ENCODE measurements at regions not wholly inside any gene's neighbourhood (a gene's known extent, or its start where the extent isn't known, plus 50 kb on each side); places are given as distances from the start of the nearest gene placed in this dataset.

- DNase-seq (ENCODE audit: low read depth in 3 of 3, low spot score in 1 of 3), result no peak
Observed at GRCh38 chr5:2453781-2454180, 297.7 kb downstream of the IRX2 start.

GRCh38 chr5:2451100-2451499, 300.4 kb downstream of the IRX2 start:
- DNase-seq (ENCODE audit: low read depth in 3 of 3, low spot score in 1 of 3), result no peak

GRCh38 chr5:2442496-2443354, 308.8 kb downstream of the IRX2 start:
- DNase-seq (ENCODE audit: low read depth in 3 of 3, low spot score in 1 of 3), result no peak

GRCh38 chr5:2441495-2442180, 309.8 kb downstream of the IRX2 start:
- no peak for DNase-seq (ENCODE audit: low read depth in 3 of 3, low spot score in 1 of 3)

GRCh38 chr5:2439608-2440007, 311.9 kb downstream of the IRX2 start:
- DNase-seq (ENCODE audit: low read depth in 3 of 3, low spot score in 1 of 3), result no peak

- no peak for DNase-seq (ENCODE audit: low read depth in 3 of 3, low spot score in 1 of 3)
Observed at GRCh38 chr5:2433086-2433485, 318.4 kb downstream of the IRX2 start.

- DNase-seq (ENCODE audit: low read depth in 3 of 3, low spot score in 1 of 3), result no peak
Observed at GRCh38 chr5:2432076-2432920, 319.2 kb downstream of the IRX2 start.

- DNase-seq (ENCODE audit: low read depth in 3 of 3, low spot score in 1 of 3), result no peak
Observed at GRCh38 chr5:2430606-2431005, 320.9 kb downstream of the IRX2 start.

- no peak for DNase-seq (ENCODE audit: low read depth in 3 of 3, low spot score in 1 of 3)
Observed at GRCh38 chr5:2427983-2428382, 323.5 kb downstream of the IRX2 start.

- DNase-seq (ENCODE audit: low read depth in 3 of 3, low spot score in 1 of 3), result no peak
Observed at GRCh38 chr5:2423634-2424033, 327.8 kb downstream of the IRX2 start.

GRCh38 chr5:2417301-2417700, 334.2 kb downstream of the IRX2 start:
- no peak for DNase-seq (ENCODE audit: low read depth in 3 of 3, low spot score in 1 of 3)

GRCh38 chr5:2415678-2416077, 335.8 kb downstream of the IRX2 start:
- DNase-seq (ENCODE audit: low read depth in 3 of 3, low spot score in 1 of 3), result no peak

- DNase-seq (ENCODE audit: low read depth in 3 of 3, low spot score in 1 of 3), result no peak
Observed at GRCh38 chr5:2410451-2410850, 341.0 kb downstream of the IRX2 start.

- no peak for DNase-seq (ENCODE audit: low read depth in 3 of 3, low spot score in 1 of 3)
Observed at GRCh38 chr5:2403296-2403695, 348.2 kb downstream of the IRX2 start.

GRCh38 chr5:2399804-2400203, 351.7 kb downstream of the IRX2 start:
- no peak for DNase-seq (ENCODE audit: low read depth in 3 of 3, low spot score in 1 of 3)

- no peak for DNase-seq (ENCODE audit: low read depth in 3 of 3, low spot score in 1 of 3)
Observed at GRCh38 chr5:2399096-2399495, 352.4 kb downstream of the IRX2 start.

GRCh38 chr5:2393556-2393955, 357.9 kb downstream of the IRX2 start:
- DNase-seq (ENCODE audit: low read depth in 3 of 3, low spot score in 1 of 3), result no peak

GRCh38 chr5:2391566-2391965, 359.9 kb downstream of the IRX2 start:
- no peak for DNase-seq (ENCODE audit: low read depth in 3 of 3, low spot score in 1 of 3)

- no peak for DNase-seq (ENCODE audit: low read depth in 3 of 3, low spot score in 1 of 3)
Observed at GRCh38 chr5:2391021-2391420, 360.5 kb downstream of the IRX2 start.

GRCh38 chr5:2388571-2388970, 362.9 kb downstream of the IRX2 start:
- no peak for DNase-seq (ENCODE audit: low read depth in 3 of 3, low spot score in 1 of 3)

GRCh38 chr5:2387634-2388325, 363.7 kb downstream of the IRX2 start:
- DNase-seq (ENCODE audit: low read depth in 3 of 3, low spot score in 1 of 3), result no peak

All from stimulated activated CD4-positive, alpha-beta T cell treated with anti-CD3 and anti-CD28 coated beads, TNF-alpha, amount 100 ng/mL, for 1 hour (primary cell).